GM12878 (cell line): ENCODE measurements at regions not wholly inside any gene's neighbourhood (a gene's known extent, or its start where the extent isn't known, plus 50 kb on each side); places are given as distances from the start of the nearest gene placed in this dataset.

ENCODE experiments used
- ATAC-seq: fragments of 200-7000 bp; cut with Tn5 transposase; 3 replicates; pipeline ENCODE4 v1.9.1; 2020; ENCODE audit warnings: mild to moderate bottlenecking, moderate library complexity
- BruUV-seq: library from RNA; stranded (reverse); fragments of 400-500 nt; replicated peaks from 2 replicates; lab custom pipeline; 2021; lab: Mats Ljungman, UMichigan
- CTCF ChIA-PET: fragments of 300-600 bp; sonication (Branson Sonifier 250); formaldehyde crosslinking; extraction: SDS; loops from one replicate; lab custom pipeline; 2021; ENCODE audit warnings: inconsistent platforms; lab: Yijun Ruan, JAX
- POLR2A ChIA-PET: fragments of 350-600 bp; formaldehyde crosslinking; extraction: SDS; loops from one replicate; lab custom pipeline; 2021; ENCODE audit warnings: inconsistent platforms; lab: Charles Lee
- RAD21 ChIA-PET: fragments of 300-600 bp; sonication (Branson Sonifier 250); formaldehyde crosslinking; loops from one replicate; lab custom pipeline; 2023; ENCODE audit warnings: antibody characterized with exemption; ENCODE audit not compliant: unreplicated experiment; lab: Charles Lee
- SMC1A ChIA-PET: fragments of 300-600 bp; sonication (Branson Sonifier 250); formaldehyde crosslinking; loops from one replicate; lab custom pipeline; 2023; ENCODE audit not compliant: unreplicated experiment, uncharacterized antibody; lab: Charles Lee
- DNase-seq: peaks from one replicate; pipeline ENCODE4 v3.0.0-alpha.2; 2011; ENCODE audit warnings: low read depth, low spot score
- FAIRE-seq: peaks from 3 replicates; lab custom pipeline; 2011; peaks lifted over from hg19 to GRCh38; lab: Jason Lieb, UNC
- H2AFZ ChIP-seq: 2 replicates; pipeline ENCODE4 v1.6.0; 2011; ENCODE audit warnings: low read depth, low read length, control low read depth; ENCODE audit not compliant: control insufficient read depth
- H3K27ac ChIP-seq: 2 replicates; pipeline ENCODE4 v1.5.1; 2011; ENCODE audit warnings: control low read depth; ENCODE audit not compliant: control insufficient read depth, insufficient read depth
- H3K27me3 ChIP-seq, 2 experiments: replicated peaks in 1 of 2; 2 replicates each; pipeline versions ENCODE4 v1.6.0 to v1.6.1; 2011; ENCODE audit warnings: low read length in 1 of 2; ENCODE audit not compliant: control insufficient read depth in 2 of 2, insufficient read depth in 2 of 2
- H3K36me3 ChIP-seq, 2 experiments: 2 replicates each; pipeline ENCODE4 v1.5.1; 2011; ENCODE audit warnings: low read length in 1 of 2; ENCODE audit not compliant: control insufficient read depth in 2 of 2, insufficient read depth in 2 of 2
- H3K4me1 ChIP-seq: 2 replicates; pipeline ENCODE4 v1.6.1; 2011; ENCODE audit warnings: mild to moderate bottlenecking, low read length, moderate library complexity, mixed read lengths; ENCODE audit not compliant: control insufficient read depth, insufficient read depth
- H3K4me2 ChIP-seq: 2 replicates; pipeline ENCODE4 v1.6.0; 2011; ENCODE audit warnings: control low read depth; ENCODE audit not compliant: control insufficient read depth, insufficient read depth
- H3K4me3 ChIP-seq: fragments of 200-600 bp; sonication (generic); 2 replicates; pipeline ENCODE4 v1.5.1; 2016
- H3K79me2 ChIP-seq: 2 replicates; pipeline ENCODE4 v1.6.0; 2011; ENCODE audit warnings: low read length; ENCODE audit not compliant: control insufficient read depth, insufficient read depth
- H3K9ac ChIP-seq: 2 replicates; pipeline ENCODE4 v1.8.0; 2011; ENCODE audit warnings: low read length, control low read depth, mixed read lengths; ENCODE audit not compliant: control insufficient read depth, insufficient read depth
- H3K9me3 ChIP-seq: replicated peaks from 3 replicates; pipeline ENCODE4 v1.5.1; 2011; ENCODE audit warnings: mild to moderate bottlenecking, low read length; ENCODE audit not compliant: control insufficient read depth, insufficient read depth
- H4K20me1 ChIP-seq: 2 replicates; pipeline ENCODE4 v1.6.0; 2011; ENCODE audit not compliant: control insufficient read depth, insufficient read depth
- CBFB ChIP-seq: IDR thresholded peaks from 2 replicates; pipeline ENCODE4 v1.6.1; 2016; ENCODE audit warnings: antibody characterized with exemption, low read depth
- CBX5 ChIP-seq: sonication (generic); IDR thresholded peaks from 2 replicates; pipeline ENCODE4 v1.6.1; 2016; ENCODE audit warnings: low read depth, moderate library complexity, mild to moderate bottlenecking, inconsistent platforms
- ETV6 ChIP-seq, 2 experiments: fragments of 450-650 bp in 1 of 2; IDR thresholded peaks in 1 of 2; conservative IDR thresholded peaks in 1 of 2; 2 replicates each; pipeline ENCODE4 v1.6.1; 2014; ENCODE audit warnings: antibody characterized with exemption in 1 of 2, borderline replicate concordance in 1 of 2, low read depth in 1 of 2, mild to moderate bottlenecking in 1 of 2, moderate library complexity in 1 of 2
- FOS ChIP-seq: IDR thresholded peaks from 3 replicates; pipeline ENCODE4 v1.6.1; 2011; ENCODE audit warnings: borderline replicate concordance; ENCODE audit not compliant: insufficient read length; ENCODE audit errors: extremely low read depth
- IRF5 ChIP-seq: fragments of 450-650 bp; IDR thresholded peaks from 2 replicates; pipeline ENCODE4 v1.6.1; 2017; ENCODE audit warnings: borderline replicate concordance
- LARP7 ChIP-seq: fragments of 450-650 bp; IDR thresholded peaks from 2 replicates; pipeline ENCODE4 v1.6.1; 2017; ENCODE audit warnings: mild to moderate bottlenecking
- NRF1 ChIP-seq: conservative IDR thresholded peaks from 2 replicates; pipeline ENCODE4 v1.6.1; 2011; ENCODE audit warnings: mild to moderate bottlenecking, low read depth, low read length, improper control_type of control experiment
- SP1 ChIP-seq: IDR thresholded peaks from one replicate; pipeline ENCODE4 v1.6.1; 2011; ENCODE audit warnings: low read depth, low read length
- WGBS: methylation state at CpG from one replicate; pipeline ENCODE4 v1.1.6; 2016; ENCODE audit warnings: low lambda C conversion rate; ENCODE audit not compliant: insufficient replicate concordance, insufficient coverage; ENCODE audit errors: missing lambda C conversion rate; 5-methylcytosine and 5-hydroxymethylcytosine counted together
- in situ Hi-C: fragments of 300-500 bp; cut with MboI; formaldehyde crosslinking; loops from 9 replicates; pipeline ENCODE4 v1.14.3; 2018; ENCODE audit warnings: mixed read lengths
- intact Hi-C: fragments of 100-400 bp; cut with micrococcal nuclease; formaldehyde crosslinking; loops from one replicate; pipeline ENCODE4 v1.14.2; 2022; ENCODE audit not compliant: unreplicated experiment

GRCh38 chr2:228653884-228654283 lies 472.4 kb upstream of the SPHKAP start:
- no peaks in the 10 kb centered on the region for H3K27me3 ChIP-seq
- CTCF ChIA-PET: interaction anchor here (1.5 kb wide), 1 partner anchor 252 kb away, joined by 3 read pairs; no protein-coding TSS in a partner anchor
- intact Hi-C loops (no loop called here), in situ Hi-C loops (loop anchor here (25.0 kb wide), 1 partner anchor 717 kb away; no protein-coding TSS in a partner anchor)
- BruUV-seq: no TSS peak
- DNase-seq (no peak), ATAC-seq (no peak)
- H3K27ac ChIP-seq: no peak overlapping the region
- no peaks in the 10 kb centered on the region for H3K79me2 ChIP-seq
- no peak for TF ChIP-seq IRF5
- TF ChIP-seq SP1: no peak
- TF ChIP-seq FOS: no peak
- no peak for TF ChIP-seq NRF1
- no peak for TF ChIP-seq LARP7
- no peak for TF ChIP-seq CBFB
- TF ChIP-seq CBX5: no peak
- TF ChIP-seq ETV6 (conservative IDR thresholded peaks at IDR 0.05 in 1 of 2, IDR thresholded peaks at IDR 0.05 in 1 of 2; ENCODE audit: borderline replicate concordance in 1 of 2, low read depth in 1 of 2): no peak
- TF ChIP-seq, all 136 proteins: peak for 0
- Histone ChIP-seq H3K9me3 (no peaks in the 10 kb centered on the region), H3K4me1 (no peaks in the 10 kb centered on the region), H2AFZ (no peak overlapping the region), H4K20me1 (no peaks in the 10 kb centered on the region), H3K9ac (no peak overlapping the region), H3K4me2 (no peak overlapping the region), H3K4me3 (no peak overlapping the region), H3K36me3 (no peaks in the 10 kb centered on the region)
- no peak for FAIRE-seq
- WGBS: 45% methylated on average over 4 of the region's 4 CpGs
- SMC1A ChIA-PET: interaction anchor here (0.7 to 1.2 kb wide), 2 partner anchors 122 to 764 kb away, joined by 3 to 5 read pairs; no protein-coding TSS in a partner anchor
- RAD21 ChIA-PET: no interaction called here
- POLR2A ChIA-PET: no interaction called here
